HG02759 (cell line): ENCODE measurements at regions not wholly inside any gene's neighbourhood (a gene's known extent, or its start where the extent isn't known, plus 50 kb on each side); places are given as distances from the start of the nearest gene placed in this dataset.
A peak's percentile ranks its signal among the peaks of the same experiment; 100 is the strongest.
"Not testable (repeated sequence)": the region's sequence is repeated elsewhere in the genome, so short reads cannot be mapped to it uniquely, and the experiment has no call there.

Experiments used
- ATAC-seq: cut with Tn5 transposase; IDR thresholded peaks from one replicate; pipeline ENCODE4 v1.9.1; 2021; ENCODE audit warnings: mild to moderate bottlenecking, moderate library complexity; ENCODE audit not compliant: unreplicated experiment

GRCh38 chr6:113246186-113246585 is 611.0 kb upstream of the MARCKS start:
- no peak for ATAC-seq

GRCh38 chr6:113248532-113248931 is 608.6 kb upstream of the MARCKS start:
- ATAC-seq: no peak

- not testable (repeated sequence) for ATAC-seq
These were observed 603.0 kb upstream of the MARCKS start for GRCh38 chr6:113254194-113254593.

GRCh38 chr6:113258771-113259170 is 598.4 kb upstream of the MARCKS start:
- no peak for ATAC-seq

- ATAC-seq: no peak
These were observed 585.7 kb upstream of the MARCKS start for GRCh38 chr6:113271437-113271836.

- ATAC-seq: no peak
These were observed 580.5 kb upstream of the MARCKS start for GRCh38 chr6:113276601-113277000.

- ATAC-seq: no peak
These were observed 580.0 kb upstream of the MARCKS start for GRCh38 chr6:113277111-113277510.

GRCh38 chr6:113281014-113281413 is 576.1 kb upstream of the MARCKS start:
- ATAC-seq: no peak

GRCh38 chr6:113281431-113281830 is 575.7 kb upstream of the MARCKS start:
- no peak for ATAC-seq

GRCh38 chr6:113287396-113287795 is 569.7 kb upstream of the MARCKS start:
- peak; percentile 87 for ATAC-seq

- ATAC-seq: no peak
These were observed 568.7 kb upstream of the MARCKS start for GRCh38 chr6:113288409-113288808.

- no peak for ATAC-seq
These were observed 568.0 kb upstream of the MARCKS start for GRCh38 chr6:113289166-113289565.

- ATAC-seq: no peak
These were observed 566.5 kb upstream of the MARCKS start for GRCh38 chr6:113290684-113291083.

GRCh38 chr6:113291751-113292445 is 565.2 kb upstream of the MARCKS start:
- ATAC-seq: no peak

- ATAC-seq: peak; percentile 87
These were observed 564.3 kb upstream of the MARCKS start for GRCh38 chr6:113292646-113293422.

GRCh38 chr6:113293423-113293740 is 563.8 kb upstream of the MARCKS start:
- no peak for ATAC-seq

- ATAC-seq: no peak
These were observed 557.6 kb upstream of the MARCKS start for GRCh38 chr6:113299531-113299930.

GRCh38 chr6:113301651-113302050 is 555.5 kb upstream of the MARCKS start:
- ATAC-seq: no peak

- no peak for ATAC-seq
These were observed 553.0 kb upstream of the MARCKS start for GRCh38 chr6:113304116-113304515.

- no peak for ATAC-seq
These were observed 550.5 kb upstream of the MARCKS start for GRCh38 chr6:113306552-113307145.

GRCh38 chr6:113308266-113308665 is 548.9 kb upstream of the MARCKS start:
- no peak for ATAC-seq

GRCh38 chr6:113313841-113314240 is 543.3 kb upstream of the MARCKS start:
- no peak for ATAC-seq
